ENCODE measurements at regions not wholly inside any gene's neighbourhood (a gene's known extent, or its start where the extent isn't known, plus 50 kb on each side); places are given as distances from the start of the nearest gene placed in this dataset.
"Not testable (repeated sequence)": the region's sequence is repeated elsewhere in the genome, so short reads cannot be mapped to it uniquely, and the experiment has no call there.

DNA sequence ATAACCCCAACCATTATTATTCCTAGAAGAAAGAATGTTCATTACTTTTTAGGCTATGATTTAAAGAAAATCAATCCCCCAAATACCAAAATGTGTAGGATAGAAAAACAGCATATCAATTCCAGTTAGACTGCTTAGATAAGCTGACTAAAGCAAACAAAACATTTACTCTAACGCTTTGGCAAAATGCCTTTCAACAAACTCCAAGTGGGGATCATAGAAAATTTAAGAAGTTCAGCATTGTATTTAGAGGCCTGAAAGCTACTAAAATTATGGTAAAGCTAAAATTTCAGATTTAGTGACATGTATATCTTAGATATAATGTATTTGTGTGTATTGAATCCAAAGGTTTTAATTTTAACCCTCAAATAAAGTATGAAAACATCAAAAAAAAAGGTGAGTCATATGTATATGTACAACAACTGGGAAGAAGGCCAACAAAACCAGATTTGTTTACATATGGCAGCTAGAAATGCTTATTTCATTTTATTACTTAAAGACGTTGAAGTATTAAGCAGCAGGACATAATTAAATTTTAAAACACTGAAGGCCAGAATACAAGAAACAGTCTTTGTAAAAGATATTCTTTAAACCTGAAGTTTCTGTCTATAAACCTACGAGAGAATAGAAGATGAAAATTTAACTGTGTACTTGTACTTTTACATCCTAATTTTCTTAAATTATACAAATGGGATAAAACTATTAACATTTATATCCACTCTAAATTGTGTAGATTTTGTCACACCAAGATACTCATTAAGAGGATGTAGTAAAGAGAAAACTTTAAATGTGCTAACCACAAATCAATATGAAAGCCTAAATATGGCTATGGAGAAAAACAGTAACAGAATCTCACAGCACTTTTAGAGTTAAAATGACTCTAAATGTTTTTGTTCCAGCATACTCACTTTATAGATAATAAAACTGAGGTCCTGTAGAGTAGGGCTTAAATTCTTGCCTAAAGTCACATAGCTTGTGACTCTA is 71.4 kb downstream of the SLC41A2 start:
- no peak overlapping the region for H3K4me3 ChIP-seq (ENCODE audit: control insufficient read depth in 1 of 2, extremely low read depth in 1 of 2, low read length in 1 of 2)
- Mint-ChIP-seq H3K36me3 (peaks cover 3% of the 10 kb centered on the region), H3K4me1 (no peaks in the 10 kb centered on the region), H3K27ac (no peak overlapping the region), H3K9me3 (peaks cover 0 to 4% (median 0%) of the 10 kb centered on the region in 3 donors), H3K4me3 (no peak overlapping the region), H3K27me3 (peaks cover 2 to 25% of the 10 kb centered on the region in 2 donors)
- no peaks in the 10 kb centered on the region for H3K36me3 ChIP-seq (ENCODE audit: control insufficient read depth in 2 of 2, extremely low read depth in 1 of 2, insufficient read depth in 1 of 2, low read length in 1 of 2)
- ATAC-seq (replicated peaks in 1 of 4) (no peak), DNase-seq (no peak)
- H3K4me1 ChIP-seq (ENCODE audit: control insufficient read depth in 1 of 2, extremely low read depth in 1 of 2, insufficient read depth in 2 of 2, low read length in 2 of 2) = no peaks in the 10 kb centered on the region
- H3K27me3 ChIP-seq (replicated peaks in 1 of 2; ENCODE audit: control insufficient read depth in 2 of 2, extremely low read depth in 1 of 2, insufficient read depth in 2 of 2, low read length in 1 of 2) = no peaks in the 10 kb centered on the region
- no peak overlapping the region for H3K27ac ChIP-seq (ENCODE audit: low read length)
- H3K9me3 ChIP-seq = no peaks in the 10 kb centered on the region
- ChIA-PET CTCF (interaction anchor here in 1 of 2 donors (0.9 kb wide), 1 partner anchor 505 kb away, joined by 3 read pairs; no protein-coding TSS in a partner anchor), POLR2A (no interaction called here)
- no CpG with 5 or more reads among the region's 3 CpGs for WGBS (ENCODE audit: insufficient coverage)

DNA sequence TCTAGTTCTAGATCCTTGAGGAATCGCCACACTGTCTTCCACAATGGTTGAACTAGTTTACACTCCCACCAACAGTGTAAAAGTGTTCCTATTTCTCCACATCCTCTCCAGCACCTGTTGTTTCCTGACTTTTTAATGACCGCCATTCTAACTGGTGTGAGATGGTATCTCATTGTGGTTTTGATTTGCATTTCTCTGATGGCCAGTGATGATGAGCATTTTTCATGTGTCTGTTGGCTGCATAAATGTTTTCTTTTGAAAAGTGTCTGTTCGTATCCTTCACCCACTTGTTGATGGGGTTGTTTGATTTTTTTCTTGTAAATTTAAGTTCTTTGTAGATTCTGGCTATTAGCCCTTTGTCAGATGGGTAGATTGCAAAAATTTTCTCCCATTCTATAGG is 79.2 kb downstream of the SLC41A2 start:
- H3K9me3 Mint-ChIP-seq; H3K36me3 ChIP-seq (ENCODE audit: control insufficient read depth in 2 of 2, extremely low read depth in 1 of 2, insufficient read depth in 1 of 2, low read length in 1 of 2); H3K9me3 ChIP-seq; POLR2A ChIA-PET; H3K36me3 Mint-ChIP-seq; H3K27me3 ChIP-seq (replicated peaks in 1 of 2; ENCODE audit: control insufficient read depth in 2 of 2, extremely low read depth in 1 of 2, insufficient read depth in 2 of 2, low read length in 1 of 2); H3K4me3 ChIP-seq (ENCODE audit: control insufficient read depth in 1 of 2, extremely low read depth in 1 of 2, low read length in 1 of 2); H3K27ac Mint-ChIP-seq; H3K4me3 Mint-ChIP-seq; H3K27ac ChIP-seq (ENCODE audit: low read length); DNase-seq; H3K4me1 ChIP-seq (ENCODE audit: control insufficient read depth in 1 of 2, extremely low read depth in 1 of 2, insufficient read depth in 2 of 2, low read length in 2 of 2); H3K4me1 Mint-ChIP-seq; ATAC-seq (replicated peaks in 1 of 4): not testable (repeated sequence)
- H3K27me3 Mint-ChIP-seq = peaks cover 1 to 11% of the 10 kb centered on the region in 2 donors
- no CpG with 5 or more reads among the region's 3 CpGs for WGBS (ENCODE audit: insufficient coverage)
- CTCF ChIA-PET = interaction anchor here in 1 of 2 donors (1.2 kb wide), 1 partner anchor 497 kb away, joined by 4 read pairs; no protein-coding TSS in a partner anchor

DNA sequence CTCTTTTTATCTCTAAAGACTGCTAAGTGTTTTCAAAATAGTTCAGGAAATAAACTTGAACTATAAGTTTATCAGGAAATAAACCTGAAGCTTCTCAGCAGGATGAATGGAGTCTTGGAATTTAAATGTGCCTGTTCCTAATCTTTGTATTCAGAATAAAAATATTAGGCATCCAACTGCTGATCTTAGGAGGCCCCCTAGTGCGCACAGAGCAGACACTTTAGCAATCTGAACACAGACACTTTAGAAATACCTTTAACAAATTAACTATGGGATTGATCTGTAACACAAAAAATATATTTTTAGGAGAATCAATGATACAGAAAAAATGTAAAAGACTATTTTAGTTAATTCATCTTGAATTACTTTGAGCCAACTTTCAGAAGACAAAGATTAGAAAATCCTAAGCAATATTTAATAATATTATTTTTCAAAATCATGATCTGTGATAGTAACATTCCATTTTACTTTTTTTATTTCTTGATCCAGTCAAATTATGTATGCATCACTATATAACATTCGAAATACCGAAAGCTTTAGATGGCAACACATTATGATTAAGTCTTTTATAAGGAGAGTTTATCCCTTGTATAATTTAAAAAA is 80.9 kb downstream of the SLC41A2 start:
- Histone ChIP-seq H3K27me3 (replicated peaks in 1 of 2; ENCODE audit: control insufficient read depth in 2 of 2, extremely low read depth in 1 of 2, insufficient read depth in 2 of 2, low read length in 1 of 2) (no peaks in the 10 kb centered on the region), H3K36me3 (ENCODE audit: control insufficient read depth in 2 of 2, extremely low read depth in 1 of 2, insufficient read depth in 1 of 2, low read length in 1 of 2) (no peaks in the 10 kb centered on the region), H3K4me3 (ENCODE audit: control insufficient read depth in 1 of 2, extremely low read depth in 1 of 2, low read length in 1 of 2) (no peak overlapping the region), H3K4me1 (ENCODE audit: control insufficient read depth in 1 of 2, extremely low read depth in 1 of 2, insufficient read depth in 2 of 2, low read length in 2 of 2) (no peaks in the 10 kb centered on the region), H3K9me3 (no peaks in the 10 kb centered on the region), H3K27ac (ENCODE audit: low read length) (no peak overlapping the region)
- no peak overlapping the region for H3K27ac Mint-ChIP-seq
- ATAC-seq (replicated peaks in 1 of 4) (no peak), DNase-seq (peak in 29 of 35 experiments; percentile 2 to 56 (median 19))
- H3K4me1 Mint-ChIP-seq = peaks cover 0 to 6% (median 0%) of the 10 kb centered on the region in 3 donors
- WGBS (ENCODE audit: insufficient coverage) = no CpG with 5 or more reads among the region's 3 CpGs
- H3K4me3 Mint-ChIP-seq = no peak overlapping the region
- H3K27me3 Mint-ChIP-seq = peaks cover 1 to 8% of the 10 kb centered on the region in 2 donors
- POLR2A ChIA-PET = no interaction called here
- H3K36me3 Mint-ChIP-seq = no peaks in the 10 kb centered on the region
- H3K9me3 Mint-ChIP-seq = no peaks in the 10 kb centered on the region
- CTCF ChIA-PET = interaction anchor here (0.6 to 2.5 kb wide), 3 partner anchors 495 to 542 kb away, joined by 4 to 11 read pairs (median 6); no protein-coding TSS in a partner anchor

- H3K27ac ChIP-seq (ENCODE audit: low read length) = no peak overlapping the region
- H3K27me3 Mint-ChIP-seq = peaks cover 2 to 7% of the 10 kb centered on the region in 2 donors
- H3K9me3 ChIP-seq = no peaks in the 10 kb centered on the region
- H3K36me3 Mint-ChIP-seq = no peaks in the 10 kb centered on the region
- H3K4me3 Mint-ChIP-seq = no peak overlapping the region
- H3K4me3 ChIP-seq (ENCODE audit: control insufficient read depth in 1 of 2, extremely low read depth in 1 of 2, low read length in 1 of 2) = no peak overlapping the region
- POLR2A ChIA-PET = no interaction called here
- CTCF ChIA-PET = interaction anchor here (0.7 kb wide), 2 partner anchors 14 to 16 kb away, joined by 3 to 4 read pairs; no protein-coding TSS in a partner anchor
- H3K27me3 ChIP-seq (replicated peaks in 1 of 2; ENCODE audit: control insufficient read depth in 2 of 2, extremely low read depth in 1 of 2, insufficient read depth in 2 of 2, low read length in 1 of 2) = no peaks in the 10 kb centered on the region
- ATAC-seq (replicated peaks in 1 of 4) (no peak), DNase-seq (no peak)
- H3K4me1 Mint-ChIP-seq = peaks cover 0 to 6% (median 0%) of the 10 kb centered on the region in 3 donors
- no peaks in the 10 kb centered on the region for H3K36me3 ChIP-seq (ENCODE audit: control insufficient read depth in 2 of 2, extremely low read depth in 1 of 2, insufficient read depth in 1 of 2, low read length in 1 of 2)
- H3K27ac Mint-ChIP-seq = no peak overlapping the region
- no CpG with 5 or more reads among the region's 2 CpGs for WGBS (ENCODE audit: insufficient coverage)
- no peaks in the 10 kb centered on the region for H3K9me3 Mint-ChIP-seq
- H3K4me1 ChIP-seq (ENCODE audit: control insufficient read depth in 1 of 2, extremely low read depth in 1 of 2, insufficient read depth in 2 of 2, low read length in 2 of 2) = no peaks in the 10 kb centered on the region
Observed at GRCh38 chr12:104873374-104873773, 84.7 kb downstream of the SLC41A2 start.

DNA sequence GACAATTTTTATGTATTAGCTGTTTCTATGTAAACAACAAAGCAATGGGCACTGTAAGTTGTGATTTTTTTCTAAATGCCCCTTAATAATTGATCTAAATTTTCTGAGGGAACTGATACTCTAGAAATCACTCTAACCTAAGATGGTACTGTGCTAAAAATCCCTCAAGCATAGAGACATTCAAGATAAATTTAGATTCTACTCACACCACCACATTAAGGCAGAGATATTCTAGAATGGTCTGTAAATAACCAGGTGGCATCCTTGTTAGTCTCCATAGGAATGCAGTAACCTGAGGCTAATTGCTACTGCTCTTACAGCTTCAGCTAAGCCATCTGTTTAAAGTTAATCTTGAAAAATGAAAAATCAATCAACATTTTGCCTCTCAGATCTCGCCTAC is 87.3 kb downstream of the SLC41A2 start:
- Histone ChIP-seq H3K27me3 (replicated peaks in 1 of 2; ENCODE audit: control insufficient read depth in 2 of 2, extremely low read depth in 1 of 2, insufficient read depth in 2 of 2, low read length in 1 of 2) (no peaks in the 10 kb centered on the region), H3K27ac (ENCODE audit: low read length) (no peak overlapping the region), H3K36me3 (ENCODE audit: control insufficient read depth in 2 of 2, extremely low read depth in 1 of 2, insufficient read depth in 1 of 2, low read length in 1 of 2) (no peaks in the 10 kb centered on the region), H3K4me1 (ENCODE audit: control insufficient read depth in 1 of 2, extremely low read depth in 1 of 2, insufficient read depth in 2 of 2, low read length in 2 of 2) (no peaks in the 10 kb centered on the region), H3K4me3 (ENCODE audit: control insufficient read depth in 1 of 2, extremely low read depth in 1 of 2, low read length in 1 of 2) (no peak overlapping the region), H3K9me3 (no peaks in the 10 kb centered on the region)
- H3K36me3 Mint-ChIP-seq = no peaks in the 10 kb centered on the region
- DNase-seq = no peak
- no CpG with 5 or more reads among the region's 1 CpG for WGBS (ENCODE audit: insufficient coverage)
- ChIA-PET CTCF (no interaction called here), POLR2A (interaction anchor here in 1 of 2 donors (0.6 kb wide), 1 partner anchor 107 kb away, joined by 5 read pairs; no protein-coding TSS in a partner anchor)
- H3K27ac Mint-ChIP-seq = no peak overlapping the region
- no peak overlapping the region for H3K4me3 Mint-ChIP-seq
- peaks cover 0 to 6% (median under 1%) of the 10 kb centered on the region in 3 donors for H3K4me1 Mint-ChIP-seq
- no peaks in the 10 kb centered on the region for H3K9me3 Mint-ChIP-seq
- peaks cover 2 to 7% of the 10 kb centered on the region in 2 donors for H3K27me3 Mint-ChIP-seq
- no peak for ATAC-seq (replicated peaks in 1 of 4)

DNA sequence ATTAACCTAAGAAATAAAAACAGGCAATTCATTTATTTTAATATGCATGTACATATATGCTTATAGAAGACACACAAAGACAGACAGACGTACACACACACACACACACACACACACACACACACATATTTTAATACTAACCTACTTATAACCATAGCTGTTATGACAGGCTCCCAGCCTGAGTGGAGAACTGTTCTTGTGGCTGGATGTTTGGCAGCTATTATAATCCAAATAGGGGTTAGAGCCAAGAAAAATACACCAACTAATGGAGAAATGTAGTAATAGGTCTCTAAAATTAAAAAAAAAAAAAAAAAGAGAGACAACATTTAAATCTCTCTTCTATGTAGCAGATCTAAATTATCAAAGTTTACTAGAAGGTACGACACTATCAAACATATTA is 91.8 kb downstream of the SLC41A2 start:
- Mint-ChIP-seq H3K9me3 (no peaks in the 10 kb centered on the region), H3K4me1 (peaks cover 6 to 9% (median 8%) of the 10 kb centered on the region in 3 donors), H3K4me3 (no peak overlapping the region), H3K27me3 (peaks cover 2 to 7% of the 10 kb centered on the region in 2 donors), H3K36me3 (no peaks in the 10 kb centered on the region), H3K27ac (no peak overlapping the region)
- Histone ChIP-seq H3K27ac (ENCODE audit: low read length) (no peak overlapping the region), H3K27me3 (replicated peaks in 1 of 2; ENCODE audit: control insufficient read depth in 2 of 2, extremely low read depth in 1 of 2, insufficient read depth in 2 of 2, low read length in 1 of 2) (no peaks in the 10 kb centered on the region), H3K4me3 (ENCODE audit: control insufficient read depth in 1 of 2, extremely low read depth in 1 of 2, low read length in 1 of 2) (no peak overlapping the region), H3K36me3 (ENCODE audit: control insufficient read depth in 2 of 2, extremely low read depth in 1 of 2, insufficient read depth in 1 of 2, low read length in 1 of 2) (no peaks in the 10 kb centered on the region), H3K9me3 (no peaks in the 10 kb centered on the region), H3K4me1 (ENCODE audit: control insufficient read depth in 1 of 2, extremely low read depth in 1 of 2, insufficient read depth in 2 of 2, low read length in 2 of 2) (no peaks in the 10 kb centered on the region)
- DNase-seq (no peak), ATAC-seq (replicated peaks in 1 of 4) (no peak)
- no CpG with 5 or more reads among the region's 2 CpGs for WGBS (ENCODE audit: insufficient coverage)
- ChIA-PET CTCF (no interaction called here), POLR2A (no interaction called here)

Measured in T-cell (primary cell).